ENCODE measurements at regions not wholly inside any gene's neighbourhood (a gene's known extent, or its start where the extent isn't known, plus 50 kb on each side); places are given as distances from the start of the nearest gene placed in this dataset.

- TF ChIP-seq CTCF (IDR thresholded peaks at IDR 0.05): no peak
- Histone ChIP-seq H3K4me3 (no peak overlapping the region), H3K27ac (no peak overlapping the region)
- no peak for DNase-seq (ENCODE audit: low spot score)
Measured at GRCh38 chr10:108363576-108363975, 1199.1 kb upstream of the SORCS1 start.

GRCh38 chr10:108362961-108363360 lies 1198.5 kb upstream of the SORCS1 start:
- Histone ChIP-seq H3K27ac (no peak overlapping the region), H3K4me3 (no peak overlapping the region)
- DNase-seq (ENCODE audit: low spot score): no peak
- TF ChIP-seq CTCF (IDR thresholded peaks at IDR 0.05): no peak

- DNase-seq (ENCODE audit: low spot score): no peak
- Histone ChIP-seq H3K4me3 (no peak overlapping the region), H3K27ac (no peak overlapping the region)
- no peak for TF ChIP-seq CTCF (IDR thresholded peaks at IDR 0.05)
Measured at GRCh38 chr10:108362296-108362695, 1197.8 kb upstream of the SORCS1 start.

GRCh38 chr10:108360187-108360586 lies 1195.7 kb upstream of the SORCS1 start:
- TF ChIP-seq CTCF (IDR thresholded peaks at IDR 0.05): no peak
- H3K4me3 ChIP-seq: no peak overlapping the region
- H3K27ac ChIP-seq: no peak overlapping the region
- no peak for DNase-seq (ENCODE audit: low spot score)

- no peak overlapping the region for H3K27ac ChIP-seq
- H3K4me3 ChIP-seq: no peak overlapping the region
- no peak for DNase-seq (ENCODE audit: low spot score)
- TF ChIP-seq CTCF (IDR thresholded peaks at IDR 0.05): no peak
Measured at GRCh38 chr10:108358912-108359311, 1194.4 kb upstream of the SORCS1 start.

- Histone ChIP-seq H3K4me3 (no peak overlapping the region), H3K27ac (no peak overlapping the region)
- TF ChIP-seq CTCF (IDR thresholded peaks at IDR 0.05): no peak
- DNase-seq (ENCODE audit: low spot score): no peak
Measured at GRCh38 chr10:108352771-108353170, 1188.3 kb upstream of the SORCS1 start.

- TF ChIP-seq CTCF (IDR thresholded peaks at IDR 0.05): no peak
- H3K27ac ChIP-seq: no peak overlapping the region
- no peak for DNase-seq (ENCODE audit: low spot score)
- no peak overlapping the region for H3K4me3 ChIP-seq
Measured at GRCh38 chr10:108348215-108348614, 1183.7 kb upstream of the SORCS1 start.
